Activated naive CD4-positive, alpha-beta T cell treated with anti-CD3 and anti-CD28 coated beads, Interleukin-2, amount 10 ng/mL, durations not matched to agents 7 days and 5 days (primary cell): ENCODE measurements at regions not wholly inside any gene's neighbourhood (a gene's known extent, or its start where the extent isn't known, plus 50 kb on each side); places are given as distances from the start of the nearest gene placed in this dataset.

ENCODE experiments used
- CTCF ChIA-PET: fragments of 350-600 bp; sonication (Branson Sonifier 250); formaldehyde crosslinking; loops from one replicate; lab custom pipeline; 2021; ENCODE audit warnings: antibody characterized with exemption; lab: Charles Lee
- DNase-seq: peaks from one replicate; pipeline ENCODE4 v3.0.0-alpha.2; 2020
- H3K27ac Mint-ChIP-seq: one replicate; pipeline ENCODE4 v1.8.0; 2021; ENCODE audit warnings: mild to moderate bottlenecking, moderate library complexity, mixed read lengths
- H3K27me3 Mint-ChIP-seq: one replicate; pipeline ENCODE4 v1.8.0; 2021; ENCODE audit warnings: mild to moderate bottlenecking, mixed read lengths
- H3K36me3 Mint-ChIP-seq: one replicate; pipeline ENCODE4 v1.8.0; 2021; ENCODE audit warnings: mixed read lengths
- H3K4me1 Mint-ChIP-seq: one replicate; pipeline ENCODE4 v1.8.0; 2021; ENCODE audit warnings: mixed read lengths
- H3K4me3 Mint-ChIP-seq: one replicate; pipeline ENCODE4 v1.8.0; 2021; ENCODE audit warnings: mild to moderate bottlenecking, moderate library complexity, mixed read lengths
- H3K9me3 Mint-ChIP-seq: one replicate; pipeline ENCODE4 v1.8.0; 2021; ENCODE audit warnings: mixed read lengths

- Mint-ChIP-seq H3K27me3 (no peaks in the 10 kb centered on the region), H3K36me3 (no peaks in the 10 kb centered on the region), H3K9me3 (peaks cover 1% of the 10 kb centered on the region), H3K4me1 (no peaks in the 10 kb centered on the region), H3K4me3 (no peak overlapping the region), H3K27ac (no peak overlapping the region)
- no peak for DNase-seq
- CTCF ChIA-PET, result no interaction called here
These were observed 51.5 kb upstream of the GRM3 start for GRCh38 chr7:86592185-86592584.

GRCh38 chr7:86574006-86574405, 69.7 kb upstream of the GRM3 start:
- Mint-ChIP-seq H3K27me3 (no peaks in the 10 kb centered on the region), H3K9me3 (peaks cover 6% of the 10 kb centered on the region), H3K27ac (no peak overlapping the region), H3K36me3 (no peaks in the 10 kb centered on the region), H3K4me3 (no peak overlapping the region), H3K4me1 (no peaks in the 10 kb centered on the region)
- no peak for DNase-seq
- CTCF ChIA-PET, result no interaction called here

- CTCF ChIA-PET, result no interaction called here
- H3K4me3 Mint-ChIP-seq, result no peak overlapping the region
- H3K9me3 Mint-ChIP-seq, result no peaks in the 10 kb centered on the region
- H3K27me3 Mint-ChIP-seq, result no peaks in the 10 kb centered on the region
- no peak for DNase-seq
- no peaks in the 10 kb centered on the region for H3K4me1 Mint-ChIP-seq
- no peak overlapping the region for H3K27ac Mint-ChIP-seq
- H3K36me3 Mint-ChIP-seq, result no peaks in the 10 kb centered on the region
These were observed 84.8 kb upstream of the GRM3 start for GRCh38 chr7:86558680-86559501.

- CTCF ChIA-PET, result no interaction called here
- no peaks in the 10 kb centered on the region for H3K36me3 Mint-ChIP-seq
- DNase-seq, result no peak
- H3K27me3 Mint-ChIP-seq, result no peaks in the 10 kb centered on the region
- no peak overlapping the region for H3K4me3 Mint-ChIP-seq
- no peak overlapping the region for H3K27ac Mint-ChIP-seq
- no peaks in the 10 kb centered on the region for H3K4me1 Mint-ChIP-seq
- H3K9me3 Mint-ChIP-seq, result no peaks in the 10 kb centered on the region
These were observed 109.1 kb upstream of the GRM3 start for GRCh38 chr7:86534641-86535040.

- Mint-ChIP-seq H3K27ac (no peak overlapping the region), H3K4me1 (no peaks in the 10 kb centered on the region), H3K27me3 (no peaks in the 10 kb centered on the region), H3K9me3 (no peaks in the 10 kb centered on the region), H3K36me3 (no peaks in the 10 kb centered on the region), H3K4me3 (no peak overlapping the region)
- no peak for DNase-seq
- CTCF ChIA-PET, result no interaction called here
These were observed 139.5 kb upstream of the GRM3 start for GRCh38 chr7:86504229-86504628.

GRCh38 chr7:86499986-86500385, 143.7 kb upstream of the GRM3 start:
- no peaks in the 10 kb centered on the region for H3K4me1 Mint-ChIP-seq
- no peak overlapping the region for H3K27ac Mint-ChIP-seq
- no peaks in the 10 kb centered on the region for H3K36me3 Mint-ChIP-seq
- H3K9me3 Mint-ChIP-seq, result no peaks in the 10 kb centered on the region
- no peaks in the 10 kb centered on the region for H3K27me3 Mint-ChIP-seq
- CTCF ChIA-PET, result no interaction called here
- no peak for DNase-seq
- H3K4me3 Mint-ChIP-seq, result no peak overlapping the region

- H3K27ac Mint-ChIP-seq, result no peak overlapping the region
- no peaks in the 10 kb centered on the region for H3K36me3 Mint-ChIP-seq
- H3K4me1 Mint-ChIP-seq, result no peaks in the 10 kb centered on the region
- CTCF ChIA-PET, result no interaction called here
- no peak overlapping the region for H3K4me3 Mint-ChIP-seq
- H3K9me3 Mint-ChIP-seq, result no peaks in the 10 kb centered on the region
- H3K27me3 Mint-ChIP-seq, result no peaks in the 10 kb centered on the region
- no peak for DNase-seq
These were observed 157.9 kb upstream of the GRM3 start for GRCh38 chr7:86485827-86486226.

GRCh38 chr7:86479144-86479543, 164.6 kb upstream of the GRM3 start:
- no peaks in the 10 kb centered on the region for H3K9me3 Mint-ChIP-seq
- CTCF ChIA-PET, result no interaction called here
- no peaks in the 10 kb centered on the region for H3K36me3 Mint-ChIP-seq
- no peak overlapping the region for H3K4me3 Mint-ChIP-seq
- no peak for DNase-seq
- H3K27ac Mint-ChIP-seq, result no peak overlapping the region
- H3K27me3 Mint-ChIP-seq, result no peaks in the 10 kb centered on the region
- no peaks in the 10 kb centered on the region for H3K4me1 Mint-ChIP-seq

- CTCF ChIA-PET, result no interaction called here
- no peaks in the 10 kb centered on the region for H3K27me3 Mint-ChIP-seq
- H3K4me3 Mint-ChIP-seq, result no peak overlapping the region
- H3K9me3 Mint-ChIP-seq, result no peaks in the 10 kb centered on the region
- H3K36me3 Mint-ChIP-seq, result no peaks in the 10 kb centered on the region
- no peak overlapping the region for H3K27ac Mint-ChIP-seq
- no peaks in the 10 kb centered on the region for H3K4me1 Mint-ChIP-seq
- no peak for DNase-seq
These were observed 166.3 kb upstream of the GRM3 start for GRCh38 chr7:86477343-86477935.

- no peaks in the 10 kb centered on the region for H3K36me3 Mint-ChIP-seq
- H3K4me1 Mint-ChIP-seq, result no peaks in the 10 kb centered on the region
- H3K9me3 Mint-ChIP-seq, result no peaks in the 10 kb centered on the region
- H3K27me3 Mint-ChIP-seq, result no peaks in the 10 kb centered on the region
- CTCF ChIA-PET, result interaction anchor here (0.8 to 2.7 kb wide), 3 partner anchors 581 to 1428 kb away, joined by 3 to 15 read pairs (median 4); no protein-coding TSS in a partner anchor
- H3K4me3 Mint-ChIP-seq, result no peak overlapping the region
- no peak for DNase-seq
- H3K27ac Mint-ChIP-seq, result no peak overlapping the region
These were observed 172.9 kb upstream of the GRM3 start for GRCh38 chr7:86470763-86471162.

- H3K27ac Mint-ChIP-seq, result no peak overlapping the region
- CTCF ChIA-PET, result interaction anchor here (0.6 to 2.7 kb wide), 10 partner anchors 9 to 1427 kb away, joined by 3 to 15 read pairs (median 4); no protein-coding TSS in a partner anchor
- peak; percentile 62 for DNase-seq
- H3K36me3 Mint-ChIP-seq, result no peaks in the 10 kb centered on the region
- no peaks in the 10 kb centered on the region for H3K4me1 Mint-ChIP-seq
- no peaks in the 10 kb centered on the region for H3K9me3 Mint-ChIP-seq
- H3K27me3 Mint-ChIP-seq, result no peaks in the 10 kb centered on the region
- H3K4me3 Mint-ChIP-seq, result no peak overlapping the region
These were observed 173.9 kb upstream of the GRM3 start for GRCh38 chr7:86469680-86470295.

- Mint-ChIP-seq H3K36me3 (no peaks in the 10 kb centered on the region), H3K27me3 (no peaks in the 10 kb centered on the region), H3K9me3 (no peaks in the 10 kb centered on the region), H3K4me3 (no peak overlapping the region), H3K4me1 (no peaks in the 10 kb centered on the region), H3K27ac (no peak overlapping the region)
- CTCF ChIA-PET, result no interaction called here
- no peak for DNase-seq
These were observed 189.0 kb upstream of the GRM3 start for GRCh38 chr7:86454753-86455152.

- H3K36me3 Mint-ChIP-seq, result no peaks in the 10 kb centered on the region
- no peaks in the 10 kb centered on the region for H3K9me3 Mint-ChIP-seq
- no peak overlapping the region for H3K4me3 Mint-ChIP-seq
- no peaks in the 10 kb centered on the region for H3K4me1 Mint-ChIP-seq
- no peaks in the 10 kb centered on the region for H3K27me3 Mint-ChIP-seq
- CTCF ChIA-PET, result no interaction called here
- no peak overlapping the region for H3K27ac Mint-ChIP-seq
- DNase-seq, result no peak
These were observed 190.3 kb upstream of the GRM3 start for GRCh38 chr7:86453454-86453853.

GRCh38 chr7:86448856-86449255, 194.9 kb upstream of the GRM3 start:
- Mint-ChIP-seq H3K27me3 (no peaks in the 10 kb centered on the region), H3K36me3 (no peaks in the 10 kb centered on the region), H3K9me3 (no peaks in the 10 kb centered on the region), H3K27ac (no peak overlapping the region), H3K4me1 (no peaks in the 10 kb centered on the region), H3K4me3 (no peak overlapping the region)
- CTCF ChIA-PET, result no interaction called here
- no peak for DNase-seq

- no peak overlapping the region for H3K27ac Mint-ChIP-seq
- no peaks in the 10 kb centered on the region for H3K4me1 Mint-ChIP-seq
- CTCF ChIA-PET, result no interaction called here
- H3K4me3 Mint-ChIP-seq, result no peak overlapping the region
- no peak for DNase-seq
- H3K9me3 Mint-ChIP-seq, result peaks cover 2% of the 10 kb centered on the region
- H3K27me3 Mint-ChIP-seq, result no peaks in the 10 kb centered on the region
- H3K36me3 Mint-ChIP-seq, result no peaks in the 10 kb centered on the region
These were observed 198.4 kb upstream of the GRM3 start for GRCh38 chr7:86445285-86445684.
